ENCODE measurements at regions not wholly inside any gene's neighbourhood (a gene's known extent, or its start where the extent isn't known, plus 50 kb on each side); places are given as distances from the start of the nearest gene placed in this dataset.

GRCh38 chr13:75224053-75224742, 257.8 kb downstream of the TBC1D4 start:
- no peak for TF ChIP-seq POLR2A (IDR thresholded peaks at IDR 0.05; ENCODE audit: low read length)
- no peak for TF ChIP-seq GATA1 (IDR thresholded peaks at IDR 0.05; ENCODE audit: low read depth, low read length)

Data from erythroblast (primary cell).